ENCODE measurements at regions not wholly inside any gene's neighbourhood (a gene's known extent, or its start where the extent isn't known, plus 50 kb on each side); places are given as distances from the start of the nearest gene placed in this dataset.
"Not testable (repeated sequence)": the region's sequence is repeated elsewhere in the genome, so short reads cannot be mapped to it uniquely, and the experiment has no call there.

- no peak for ATAC-seq
- no peak for FAIRE-seq
- POLR2A ChIA-PET, result no interaction called here
Measured at GRCh38 chr2:13433954-13434353, 717.2 kb downstream of the TRIB2 start.

GRCh38 chr2:13443554-13444261 lies 727.0 kb downstream of the TRIB2 start:
- ATAC-seq, result not testable (repeated sequence)
- FAIRE-seq, result peak; percentile 98
- 10% methylated on average over 4 of the region's 4 CpGs for WGBS (ENCODE audit: missing lambda C conversion rate)

More at GRCh38 chr2:13433954-13434353, 717.2 kb downstream of the TRIB2 start:
- peaks cover 4% of the 10 kb centered on the region; the same call in 2 of the 3 replicates for H3K9me3 ChIP-seq
- TF ChIP-seq CHD4 (IDR thresholded peaks at IDR 0.05; ENCODE audit: borderline replicate concordance) (no peak), HOXA7 (CRISPR knock-in tag; IDR thresholded peaks at IDR 0.05) (no peak), HOXB5 (CRISPR knock-in tag; IDR thresholded peaks at IDR 0.05) (no peak), KDM1A (IDR thresholded peaks at IDR 0.05; ENCODE audit: low read depth) (no peak), NFE2L2 (conservative IDR thresholded peaks at IDR 0.05; ENCODE audit: low read length) (no peak), RCOR1 (IDR thresholded peaks at IDR 0.05; ENCODE audit: low read depth, low read length) (no peak), MYC (IDR thresholded peaks at IDR 0.05; ENCODE audit: borderline replicate concordance, low read length) (no peak), HMGXB4 (CRISPR knock-in tag; IDR thresholded peaks at IDR 0.05; ENCODE audit: borderline replicate concordance) (no peak), CBX2 (IDR thresholded peaks at IDR 0.05; ENCODE audit: borderline replicate concordance, low read depth) (no peak), FOSL2 (IDR thresholded peaks at IDR 0.05) (no peak), FOSL2 (CRISPR knock-in tag; IDR thresholded peaks at IDR 0.05) (no peak), HOXB13 (CRISPR knock-in tag; IDR thresholded peaks at IDR 0.05; ENCODE audit: low read depth) (no peak), SREBF2 (IDR thresholded peaks at IDR 0.05) (no peak)
- TF ChIP-seq, protein P1, sequence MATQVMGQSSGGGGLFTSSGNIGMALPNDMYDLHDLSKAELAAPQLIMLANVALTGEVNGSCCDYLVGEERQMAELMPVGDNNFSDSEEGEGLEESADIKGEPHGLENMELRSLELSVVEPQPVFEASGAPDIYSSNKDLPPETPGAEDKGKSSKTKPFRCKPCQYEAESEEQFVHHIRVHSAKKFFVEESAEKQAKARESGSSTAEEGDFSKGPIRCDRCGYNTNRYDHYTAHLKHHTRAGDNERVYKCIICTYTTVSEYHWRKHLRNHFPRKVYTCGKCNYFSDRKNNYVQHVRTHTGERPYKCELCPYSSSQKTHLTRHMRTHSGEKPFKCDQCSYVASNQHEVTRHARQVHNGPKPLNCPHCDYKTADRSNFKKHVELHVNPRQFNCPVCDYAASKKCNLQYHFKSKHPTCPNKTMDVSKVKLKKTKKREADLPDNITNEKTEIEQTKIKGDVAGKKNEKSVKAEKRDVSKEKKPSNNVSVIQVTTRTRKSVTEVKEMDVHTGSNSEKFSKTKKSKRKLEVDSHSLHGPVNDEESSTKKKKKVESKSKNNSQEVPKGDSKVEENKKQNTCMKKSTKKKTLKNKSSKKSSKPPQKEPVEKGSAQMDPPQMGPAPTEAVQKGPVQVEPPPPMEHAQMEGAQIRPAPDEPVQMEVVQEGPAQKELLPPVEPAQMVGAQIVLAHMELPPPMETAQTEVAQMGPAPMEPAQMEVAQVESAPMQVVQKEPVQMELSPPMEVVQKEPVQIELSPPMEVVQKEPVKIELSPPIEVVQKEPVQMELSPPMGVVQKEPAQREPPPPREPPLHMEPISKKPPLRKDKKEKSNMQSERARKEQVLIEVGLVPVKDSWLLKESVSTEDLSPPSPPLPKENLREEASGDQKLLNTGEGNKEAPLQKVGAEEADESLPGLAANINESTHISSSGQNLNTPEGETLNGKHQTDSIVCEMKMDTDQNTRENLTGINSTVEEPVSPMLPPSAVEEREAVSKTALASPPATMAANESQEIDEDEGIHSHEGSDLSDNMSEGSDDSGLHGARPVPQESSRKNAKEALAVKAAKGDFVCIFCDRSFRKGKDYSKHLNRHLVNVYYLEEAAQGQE (IDR thresholded peaks at IDR 0.05), result no peak
- H3K4me2 ChIP-seq, result no peak overlapping the region
- no peak overlapping the region for H3K27ac ChIP-seq
- 20% methylated on average over 7 of the region's 7 CpGs for WGBS (ENCODE audit: missing lambda C conversion rate)
- no peak overlapping the region for H3K4me3 ChIP-seq
- CTCF ChIA-PET, result no interaction called here
- no peak for DNase-seq (ENCODE audit: low read depth in 1 of 2, low spot score in 1 of 2)
- no peaks in the 10 kb centered on the region for H3K4me1 ChIP-seq

GRCh38 chr2:13462464-13462863 lies 745.7 kb downstream of the TRIB2 start:
- Histone ChIP-seq H3K4me3 (no peak overlapping the region), H3K4me1 (no peaks in the 10 kb centered on the region), H3K9me3 (peaks cover 11% of the 10 kb centered on the region; the same call in 2 of the 3 replicates), H3K4me2 (no peak overlapping the region), H3K27ac (no peak overlapping the region)
- DNase-seq (ENCODE audit: low read depth in 1 of 2, low spot score in 1 of 2) (no peak), ATAC-seq (no peak), FAIRE-seq (no peak)
- WGBS (ENCODE audit: missing lambda C conversion rate), result 2% methylated on average over 1 of the region's 1 CpG
- CTCF ChIA-PET, result no interaction called here
- POLR2A ChIA-PET, result no interaction called here
- no peak for TF ChIP-seq SREBF2 (IDR thresholded peaks at IDR 0.05)
- no peak for TF ChIP-seq ESRRA (IDR thresholded peaks at IDR 0.05; ENCODE audit: borderline replicate concordance, low read length)
- TF ChIP-seq JUN (IDR thresholded peaks at IDR 0.05), result no peak
- no peak for TF ChIP-seq NFE2L2 (conservative IDR thresholded peaks at IDR 0.05; ENCODE audit: low read length)
- TF ChIP-seq, protein P1 (IDR thresholded peaks at IDR 0.05), result no peak
- no peak for TF ChIP-seq RCOR1 (IDR thresholded peaks at IDR 0.05; ENCODE audit: low read depth, low read length)
- TF ChIP-seq KDM5A (IDR thresholded peaks at IDR 0.05), result no peak
- TF ChIP-seq, protein P2, sequence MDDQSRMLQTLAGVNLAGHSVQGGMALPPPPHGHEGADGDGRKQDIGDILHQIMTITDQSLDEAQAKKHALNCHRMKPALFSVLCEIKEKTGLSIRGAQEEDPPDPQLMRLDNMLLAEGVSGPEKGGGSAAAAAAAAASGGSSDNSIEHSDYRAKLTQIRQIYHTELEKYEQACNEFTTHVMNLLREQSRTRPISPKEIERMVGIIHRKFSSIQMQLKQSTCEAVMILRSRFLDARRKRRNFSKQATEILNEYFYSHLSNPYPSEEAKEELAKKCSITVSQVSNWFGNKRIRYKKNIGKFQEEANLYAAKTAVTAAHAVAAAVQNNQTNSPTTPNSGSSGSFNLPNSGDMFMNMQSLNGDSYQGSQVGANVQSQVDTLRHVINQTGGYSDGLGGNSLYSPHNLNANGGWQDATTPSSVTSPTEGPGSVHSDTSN (IDR thresholded peaks at IDR 0.05), result no peak
- no peak for TF ChIP-seq KDM1A (IDR thresholded peaks at IDR 0.05; ENCODE audit: low read depth)
- no peak for TF ChIP-seq MYC (IDR thresholded peaks at IDR 0.05; ENCODE audit: borderline replicate concordance, low read length)
- TF ChIP-seq FOXS1 (CRISPR knock-in tag; IDR thresholded peaks at IDR 0.05), result no peak
- no peak for TF ChIP-seq NR3C1 (IDR thresholded peaks at IDR 0.05)
- TF ChIP-seq EP300 (IDR thresholded peaks at IDR 0.05), result no peak
- no peak for TF ChIP-seq HOXB13 (CRISPR knock-in tag; IDR thresholded peaks at IDR 0.05; ENCODE audit: low read depth)
- TF ChIP-seq ZNF302 (CRISPR knock-in tag; IDR thresholded peaks at IDR 0.05), result no peak
- no peak for TF ChIP-seq ZFP36 (IDR thresholded peaks at IDR 0.05; ENCODE audit: borderline replicate concordance, partially characterized antibody)

More at GRCh38 chr2:13443554-13444261, 727.0 kb downstream of the TRIB2 start:
- H3K9me3 ChIP-seq; H3K4me1 ChIP-seq; POLR2A ChIA-PET; H3K4me2 ChIP-seq; H3K27ac ChIP-seq; DNase-seq (ENCODE audit: low read depth in 1 of 2, low spot score in 1 of 2); CTCF ChIA-PET; H3K4me3 ChIP-seq: not testable (repeated sequence)

Measured in A549 (cell line).